ENCODE measurements at regions not wholly inside any gene's neighbourhood (a gene's known extent, or its start where the extent isn't known, plus 50 kb on each side); places are given as distances from the start of the nearest gene placed in this dataset.

DNA sequence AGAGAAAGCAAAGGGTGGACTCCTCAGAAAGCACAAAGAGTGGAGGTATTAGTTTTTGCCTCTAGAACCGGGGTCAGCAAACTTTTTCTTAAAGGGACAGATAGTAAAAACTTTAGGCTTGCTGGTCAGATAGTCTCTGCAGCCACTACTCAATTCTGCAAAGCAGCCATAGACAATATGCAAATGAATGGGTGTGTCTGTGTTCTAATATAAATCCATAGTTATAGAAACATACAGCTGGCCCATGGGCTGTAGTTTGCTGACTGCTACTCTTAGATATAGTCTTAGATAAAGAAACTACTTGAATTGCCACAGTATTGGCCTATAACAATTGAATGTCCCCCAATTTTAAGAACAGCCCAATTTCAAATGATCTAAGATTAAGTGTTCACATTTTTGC lies 101.6 kb upstream of the CACHD1 start:
- no peaks in the 10 kb centered on the region for H3K36me3 Mint-ChIP-seq
- ChIA-PET CTCF (interaction anchor here (0.6 kb wide), 1 partner anchor 17 kb away, joined by 3 read pairs; no protein-coding TSS in a partner anchor), POLR2A (no interaction called here)
- no peak overlapping the region for H3K27ac Mint-ChIP-seq
- DNase-seq (ENCODE audit: low spot score): no peak
- ATAC-seq: no peak
- H3K4me3 Mint-ChIP-seq: no peak overlapping the region
- peaks cover 11% of the 10 kb centered on the region for H3K27me3 Mint-ChIP-seq (ENCODE audit: low read depth)
- peaks cover 10% of the 10 kb centered on the region for H3K9me3 Mint-ChIP-seq
- TF ChIP-seq, protein P1, sequence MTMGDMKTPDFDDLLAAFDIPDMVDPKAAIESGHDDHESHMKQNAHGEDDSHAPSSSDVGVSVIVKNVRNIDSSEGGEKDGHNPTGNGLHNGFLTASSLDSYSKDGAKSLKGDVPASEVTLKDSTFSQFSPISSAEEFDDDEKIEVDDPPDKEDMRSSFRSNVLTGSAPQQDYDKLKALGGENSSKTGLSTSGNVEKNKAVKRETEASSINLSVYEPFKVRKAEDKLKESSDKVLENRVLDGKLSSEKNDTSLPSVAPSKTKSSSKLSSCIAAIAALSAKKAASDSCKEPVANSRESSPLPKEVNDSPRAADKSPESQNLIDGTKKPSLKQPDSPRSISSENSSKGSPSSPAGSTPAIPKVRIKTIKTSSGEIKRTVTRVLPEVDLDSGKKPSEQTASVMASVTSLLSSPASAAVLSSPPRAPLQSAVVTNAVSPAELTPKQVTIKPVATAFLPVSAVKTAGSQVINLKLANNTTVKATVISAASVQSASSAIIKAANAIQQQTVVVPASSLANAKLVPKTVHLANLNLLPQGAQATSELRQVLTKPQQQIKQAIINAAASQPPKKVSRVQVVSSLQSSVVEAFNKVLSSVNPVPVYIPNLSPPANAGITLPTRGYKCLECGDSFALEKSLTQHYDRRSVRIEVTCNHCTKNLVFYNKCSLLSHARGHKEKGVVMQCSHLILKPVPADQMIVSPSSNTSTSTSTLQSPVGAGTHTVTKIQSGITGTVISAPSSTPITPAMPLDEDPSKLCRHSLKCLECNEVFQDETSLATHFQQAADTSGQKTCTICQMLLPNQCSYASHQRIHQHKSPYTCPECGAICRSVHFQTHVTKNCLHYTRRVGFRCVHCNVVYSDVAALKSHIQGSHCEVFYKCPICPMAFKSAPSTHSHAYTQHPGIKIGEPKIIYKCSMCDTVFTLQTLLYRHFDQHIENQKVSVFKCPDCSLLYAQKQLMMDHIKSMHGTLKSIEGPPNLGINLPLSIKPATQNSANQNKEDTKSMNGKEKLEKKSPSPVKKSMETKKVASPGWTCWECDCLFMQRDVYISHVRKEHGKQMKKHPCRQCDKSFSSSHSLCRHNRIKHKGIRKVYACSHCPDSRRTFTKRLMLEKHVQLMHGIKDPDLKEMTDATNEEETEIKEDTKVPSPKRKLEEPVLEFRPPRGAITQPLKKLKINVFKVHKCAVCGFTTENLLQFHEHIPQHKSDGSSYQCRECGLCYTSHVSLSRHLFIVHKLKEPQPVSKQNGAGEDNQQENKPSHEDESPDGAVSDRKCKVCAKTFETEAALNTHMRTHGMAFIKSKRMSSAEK (CRISPR knock-in tag; IDR thresholded peaks at IDR 0.05; ENCODE audit: borderline replicate concordance): no peak
- TF ChIP-seq SMAD3 (CRISPR knock-in tag; IDR thresholded peaks at IDR 0.05; ENCODE audit: borderline replicate concordance): no peak
- TF ChIP-seq, protein P2, sequence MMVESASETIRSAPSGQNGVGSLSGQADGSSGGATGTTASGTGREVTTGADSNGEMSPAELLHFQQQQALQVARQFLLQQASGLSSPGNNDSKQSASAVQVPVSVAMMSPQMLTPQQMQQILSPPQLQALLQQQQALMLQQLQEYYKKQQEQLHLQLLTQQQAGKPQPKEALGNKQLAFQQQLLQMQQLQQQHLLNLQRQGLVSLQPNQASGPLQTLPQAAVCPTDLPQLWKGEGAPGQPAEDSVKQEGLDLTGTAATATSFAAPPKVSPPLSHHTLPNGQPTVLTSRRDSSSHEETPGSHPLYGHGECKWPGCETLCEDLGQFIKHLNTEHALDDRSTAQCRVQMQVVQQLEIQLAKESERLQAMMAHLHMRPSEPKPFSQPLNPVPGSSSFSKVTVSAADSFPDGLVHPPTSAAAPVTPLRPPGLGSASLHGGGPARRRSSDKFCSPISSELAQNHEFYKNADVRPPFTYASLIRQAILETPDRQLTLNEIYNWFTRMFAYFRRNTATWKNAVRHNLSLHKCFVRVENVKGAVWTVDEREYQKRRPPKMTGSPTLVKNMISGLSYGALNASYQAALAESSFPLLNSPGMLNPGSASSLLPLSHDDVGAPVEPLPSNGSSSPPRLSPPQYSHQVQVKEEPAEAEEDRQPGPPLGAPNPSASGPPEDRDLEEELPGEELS (CRISPR knock-in tag; IDR thresholded peaks at IDR 0.05): no peak
- TF ChIP-seq ZNF317 (CRISPR knock-in tag; IDR thresholded peaks at IDR 0.05; ENCODE audit: borderline replicate concordance, low read depth): no peak
- TF ChIP-seq, protein P3, sequence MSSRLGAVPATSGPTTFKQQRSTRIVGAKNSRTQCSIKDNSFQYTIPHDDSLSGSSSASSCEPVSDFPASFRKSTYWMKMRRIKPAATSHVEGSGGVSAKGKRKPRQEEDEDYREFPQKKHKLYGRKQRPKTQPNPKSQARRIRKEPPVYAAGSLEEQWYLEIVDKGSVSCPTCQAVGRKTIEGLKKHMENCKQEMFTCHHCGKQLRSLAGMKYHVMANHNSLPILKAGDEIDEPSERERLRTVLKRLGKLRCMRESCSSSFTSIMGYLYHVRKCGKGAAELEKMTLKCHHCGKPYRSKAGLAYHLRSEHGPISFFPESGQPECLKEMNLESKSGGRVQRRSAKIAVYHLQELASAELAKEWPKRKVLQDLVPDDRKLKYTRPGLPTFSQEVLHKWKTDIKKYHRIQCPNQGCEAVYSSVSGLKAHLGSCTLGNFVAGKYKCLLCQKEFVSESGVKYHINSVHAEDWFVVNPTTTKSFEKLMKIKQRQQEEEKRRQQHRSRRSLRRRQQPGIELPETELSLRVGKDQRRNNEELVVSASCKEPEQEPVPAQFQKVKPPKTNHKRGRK (CRISPR knock-in tag; IDR thresholded peaks at IDR 0.05; ENCODE audit: borderline replicate concordance): no peak
- no peak for TF ChIP-seq ESRRA (CRISPR knock-in tag; IDR thresholded peaks at IDR 0.05; ENCODE audit: borderline replicate concordance)
- TF ChIP-seq, protein P4, sequence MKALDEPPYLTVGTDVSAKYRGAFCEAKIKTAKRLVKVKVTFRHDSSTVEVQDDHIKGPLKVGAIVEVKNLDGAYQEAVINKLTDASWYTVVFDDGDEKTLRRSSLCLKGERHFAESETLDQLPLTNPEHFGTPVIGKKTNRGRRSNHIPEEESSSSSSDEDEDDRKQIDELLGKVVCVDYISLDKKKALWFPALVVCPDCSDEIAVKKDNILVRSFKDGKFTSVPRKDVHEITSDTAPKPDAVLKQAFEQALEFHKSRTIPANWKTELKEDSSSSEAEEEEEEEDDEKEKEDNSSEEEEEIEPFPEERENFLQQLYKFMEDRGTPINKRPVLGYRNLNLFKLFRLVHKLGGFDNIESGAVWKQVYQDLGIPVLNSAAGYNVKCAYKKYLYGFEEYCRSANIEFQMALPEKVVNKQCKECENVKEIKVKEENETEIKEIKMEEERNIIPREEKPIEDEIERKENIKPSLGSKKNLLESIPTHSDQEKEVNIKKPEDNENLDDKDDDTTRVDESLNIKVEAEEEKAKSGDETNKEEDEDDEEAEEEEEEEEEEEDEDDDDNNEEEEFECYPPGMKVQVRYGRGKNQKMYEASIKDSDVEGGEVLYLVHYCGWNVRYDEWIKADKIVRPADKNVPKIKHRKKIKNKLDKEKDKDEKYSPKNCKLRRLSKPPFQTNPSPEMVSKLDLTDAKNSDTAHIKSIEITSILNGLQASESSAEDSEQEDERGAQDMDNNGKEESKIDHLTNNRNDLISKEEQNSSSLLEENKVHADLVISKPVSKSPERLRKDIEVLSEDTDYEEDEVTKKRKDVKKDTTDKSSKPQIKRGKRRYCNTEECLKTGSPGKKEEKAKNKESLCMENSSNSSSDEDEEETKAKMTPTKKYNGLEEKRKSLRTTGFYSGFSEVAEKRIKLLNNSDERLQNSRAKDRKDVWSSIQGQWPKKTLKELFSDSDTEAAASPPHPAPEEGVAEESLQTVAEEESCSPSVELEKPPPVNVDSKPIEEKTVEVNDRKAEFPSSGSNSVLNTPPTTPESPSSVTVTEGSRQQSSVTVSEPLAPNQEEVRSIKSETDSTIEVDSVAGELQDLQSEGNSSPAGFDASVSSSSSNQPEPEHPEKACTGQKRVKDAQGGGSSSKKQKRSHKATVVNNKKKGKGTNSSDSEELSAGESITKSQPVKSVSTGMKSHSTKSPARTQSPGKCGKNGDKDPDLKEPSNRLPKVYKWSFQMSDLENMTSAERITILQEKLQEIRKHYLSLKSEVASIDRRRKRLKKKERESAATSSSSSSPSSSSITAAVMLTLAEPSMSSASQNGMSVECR (CRISPR knock-in tag; IDR thresholded peaks at IDR 0.05; ENCODE audit: borderline replicate concordance): no peak
- TF ChIP-seq NR3C1 (CRISPR knock-in tag; conservative IDR thresholded peaks at IDR 0.05; ENCODE audit: low read depth): no peak
- TF ChIP-seq RELA (CRISPR knock-in tag; IDR thresholded peaks at IDR 0.05; ENCODE audit: borderline replicate concordance): no peak
- no peak for TF ChIP-seq ZBTB21 (CRISPR knock-in tag; IDR thresholded peaks at IDR 0.05; ENCODE audit: borderline replicate concordance)
- no peak for TF ChIP-seq NR1H2 (CRISPR knock-in tag; IDR thresholded peaks at IDR 0.05)
- no peak for TF ChIP-seq FOXP1 (CRISPR knock-in tag; IDR thresholded peaks at IDR 0.05; ENCODE audit: borderline replicate concordance)
- TF ChIP-seq, protein P5, sequence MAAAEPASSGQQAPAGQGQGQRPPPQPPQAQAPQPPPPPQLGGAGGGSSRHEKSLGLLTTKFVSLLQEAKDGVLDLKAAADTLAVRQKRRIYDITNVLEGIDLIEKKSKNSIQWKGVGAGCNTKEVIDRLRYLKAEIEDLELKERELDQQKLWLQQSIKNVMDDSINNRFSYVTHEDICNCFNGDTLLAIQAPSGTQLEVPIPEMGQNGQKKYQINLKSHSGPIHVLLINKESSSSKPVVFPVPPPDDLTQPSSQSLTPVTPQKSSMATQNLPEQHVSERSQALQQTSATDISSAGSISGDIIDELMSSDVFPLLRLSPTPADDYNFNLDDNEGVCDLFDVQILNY (CRISPR knock-in tag; IDR thresholded peaks at IDR 0.05): no peak
- H3K4me1 Mint-ChIP-seq: peaks cover 10% of the 10 kb centered on the region

Data from WTC11 (cell line).